Calu3 (cell line): ENCODE measurements at regions not wholly inside any gene's neighbourhood (a gene's known extent, or its start where the extent isn't known, plus 50 kb on each side); places are given as distances from the start of the nearest gene placed in this dataset.

Experiments
- BruUV-seq: library from RNA; stranded (reverse); fragments of 400-500 nt; replicated peaks from 2 replicates; lab custom pipeline; 2021; lab: Mats Ljungman, UMichigan
- CTCF ChIA-PET: fragments of 300-600 bp; sonication (Branson Sonifier 250); formaldehyde crosslinking; loops from one replicate; lab custom pipeline; 2022; ENCODE audit warnings: antibody characterized with exemption; lab: Charles Lee
- DNase-seq: peaks from one replicate; pipeline ENCODE4 v3.0.0; 2022
- H3K27ac Mint-ChIP-seq: one replicate; pipeline ENCODE4 v1.8.0; 2022; ENCODE audit warnings: mixed read lengths; ENCODE audit not compliant: unreplicated experiment
- H3K27me3 Mint-ChIP-seq: one replicate; pipeline ENCODE4 v1.8.0; 2022; ENCODE audit warnings: mixed read lengths; ENCODE audit not compliant: unreplicated experiment
- H3K36me3 Mint-ChIP-seq: one replicate; pipeline ENCODE4 v1.8.0; 2022; ENCODE audit warnings: mild to moderate bottlenecking, moderate library complexity, mixed read lengths; ENCODE audit not compliant: insufficient read depth, unreplicated experiment
- H3K4me1 Mint-ChIP-seq: one replicate; pipeline ENCODE4 v1.8.0; 2022; ENCODE audit warnings: mild to moderate bottlenecking, low read depth, mixed read lengths; ENCODE audit not compliant: unreplicated experiment
- H3K4me3 Mint-ChIP-seq: one replicate; pipeline ENCODE4 v1.8.0; 2022; ENCODE audit warnings: mild to moderate bottlenecking, low read depth, moderate library complexity, mixed read lengths; ENCODE audit not compliant: unreplicated experiment
- H3K9me3 Mint-ChIP-seq: one replicate; pipeline ENCODE4 v1.8.0; 2022; ENCODE audit warnings: low read depth, mixed read lengths; ENCODE audit not compliant: unreplicated experiment
- intact Hi-C: fragments of 100-400 bp; cut with micrococcal nuclease; formaldehyde crosslinking; loops from one replicate; pipeline ENCODE4 v1.10.0; 2022; ENCODE audit not compliant: unreplicated experiment
- TF ChIP-seq, protein P1 (sequence below): fragments of 200-600 bp; IDR thresholded peaks from one replicate; pipeline ENCODE4 v1.8.0; 2022; ENCODE audit warnings: antibody characterized with exemption; ENCODE audit not compliant: unreplicated experiment

DNA sequence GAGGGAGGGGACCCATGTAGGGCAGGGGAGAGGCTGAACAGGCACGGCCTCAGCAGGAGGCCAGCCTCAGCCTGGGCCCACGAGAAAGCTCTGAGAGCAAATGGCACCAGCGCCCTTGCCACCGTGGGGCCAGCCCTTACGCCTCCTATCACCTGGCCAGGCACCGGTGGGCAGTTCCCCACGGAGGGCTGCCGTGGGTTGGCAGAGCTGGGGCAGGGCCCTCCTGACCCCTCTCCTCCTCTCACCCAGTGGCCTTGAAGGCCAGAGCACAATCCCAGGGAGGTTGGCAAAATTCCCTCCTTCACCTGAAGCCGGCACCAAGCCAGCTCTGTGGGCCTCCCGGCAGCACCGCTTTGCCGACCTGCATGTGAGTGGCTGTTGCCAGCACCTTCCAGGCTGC is 53.1 kb upstream of the ENPP7 start:
- Mint-ChIP-seq H3K27me3 (peaks cover 100% of the 10 kb centered on the region), H3K4me1 (no peaks in the 10 kb centered on the region), H3K4me3 (no peak overlapping the region), H3K36me3 (peaks cover 4% of the 10 kb centered on the region), H3K9me3 (peaks cover 6% of the 10 kb centered on the region), H3K27ac (no peak overlapping the region)
- TF ChIP-seq, protein P1, sequence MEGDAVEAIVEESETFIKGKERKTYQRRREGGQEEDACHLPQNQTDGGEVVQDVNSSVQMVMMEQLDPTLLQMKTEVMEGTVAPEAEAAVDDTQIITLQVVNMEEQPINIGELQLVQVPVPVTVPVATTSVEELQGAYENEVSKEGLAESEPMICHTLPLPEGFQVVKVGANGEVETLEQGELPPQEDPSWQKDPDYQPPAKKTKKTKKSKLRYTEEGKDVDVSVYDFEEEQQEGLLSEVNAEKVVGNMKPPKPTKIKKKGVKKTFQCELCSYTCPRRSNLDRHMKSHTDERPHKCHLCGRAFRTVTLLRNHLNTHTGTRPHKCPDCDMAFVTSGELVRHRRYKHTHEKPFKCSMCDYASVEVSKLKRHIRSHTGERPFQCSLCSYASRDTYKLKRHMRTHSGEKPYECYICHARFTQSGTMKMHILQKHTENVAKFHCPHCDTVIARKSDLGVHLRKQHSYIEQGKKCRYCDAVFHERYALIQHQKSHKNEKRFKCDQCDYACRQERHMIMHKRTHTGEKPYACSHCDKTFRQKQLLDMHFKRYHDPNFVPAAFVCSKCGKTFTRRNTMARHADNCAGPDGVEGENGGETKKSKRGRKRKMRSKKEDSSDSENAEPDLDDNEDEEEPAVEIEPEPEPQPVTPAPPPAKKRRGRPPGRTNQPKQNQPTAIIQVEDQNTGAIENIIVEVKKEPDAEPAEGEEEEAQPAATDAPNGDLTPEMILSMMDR, result no peak
- intact Hi-C loops, result no loop called here
- no peak for DNase-seq
- BruUV-seq, result no TSS peak
- CTCF ChIA-PET, result no interaction called here

DNA sequence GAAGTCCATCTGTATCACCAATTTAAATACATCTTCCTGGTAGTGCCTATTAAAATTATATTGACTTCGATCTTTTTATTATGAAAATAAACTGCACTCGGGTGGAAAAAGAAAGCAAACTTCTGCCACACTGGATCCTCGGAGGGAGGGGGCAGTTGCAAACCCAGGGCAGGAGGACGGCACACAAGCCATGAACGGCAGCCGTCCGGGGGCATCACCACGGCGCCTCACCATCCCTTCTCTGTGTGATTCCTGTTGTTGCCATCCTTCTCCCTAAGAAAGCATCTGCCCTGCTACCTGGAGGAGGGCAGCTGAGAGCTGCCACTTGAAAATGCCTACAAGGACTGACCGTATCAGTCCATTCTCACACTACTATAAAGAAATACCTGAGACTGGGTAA is 53.9 kb upstream of the ENPP7 start:
- Mint-ChIP-seq H3K27me3 (peaks cover 100% of the 10 kb centered on the region), H3K27ac (no peak overlapping the region), H3K4me3 (no peak overlapping the region), H3K36me3 (peaks cover 4% of the 10 kb centered on the region), H3K4me1 (no peaks in the 10 kb centered on the region), H3K9me3 (peaks cover 6% of the 10 kb centered on the region)
- TF ChIP-seq, protein P1, result no peak
- no TSS peak for BruUV-seq
- CTCF ChIA-PET, result interaction anchor here (0.6 kb wide), 1 partner anchor 394 kb away, joined by 7 read pairs; no protein-coding TSS in a partner anchor
- intact Hi-C loops, result no loop called here
- DNase-seq, result no peak

DNA sequence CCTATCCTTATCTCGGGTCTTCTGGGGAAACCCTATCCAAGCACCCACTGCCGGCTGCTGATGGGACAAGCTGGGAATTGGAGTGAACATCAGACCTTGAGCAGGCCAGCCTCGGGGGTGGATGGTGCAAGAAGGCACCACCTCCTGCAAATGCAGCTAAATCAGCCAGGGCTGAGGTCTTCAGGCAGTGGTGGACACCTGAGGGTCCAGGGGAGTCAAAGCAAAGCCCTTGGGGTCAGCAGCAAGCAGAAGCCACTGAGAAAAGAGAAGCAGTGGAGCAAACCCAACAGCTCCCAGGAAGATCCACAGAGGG is 55.4 kb upstream of the ENPP7 start:
- H3K27ac Mint-ChIP-seq, result no peak overlapping the region
- H3K36me3 Mint-ChIP-seq, result peaks cover 4% of the 10 kb centered on the region
- H3K4me3 Mint-ChIP-seq, result no peak overlapping the region
- TF ChIP-seq, protein P1, result no peak
- CTCF ChIA-PET, result interaction anchor here (0.6 kb wide), 1 partner anchor 497 kb away, joined by 3 read pairs; no protein-coding TSS in a partner anchor
- DNase-seq, result no peak
- intact Hi-C loops, result no loop called here
- peaks cover 100% of the 10 kb centered on the region for H3K27me3 Mint-ChIP-seq
- H3K4me1 Mint-ChIP-seq, result no peaks in the 10 kb centered on the region
- H3K9me3 Mint-ChIP-seq, result peaks cover 6% of the 10 kb centered on the region
- BruUV-seq, result no TSS peak

DNA sequence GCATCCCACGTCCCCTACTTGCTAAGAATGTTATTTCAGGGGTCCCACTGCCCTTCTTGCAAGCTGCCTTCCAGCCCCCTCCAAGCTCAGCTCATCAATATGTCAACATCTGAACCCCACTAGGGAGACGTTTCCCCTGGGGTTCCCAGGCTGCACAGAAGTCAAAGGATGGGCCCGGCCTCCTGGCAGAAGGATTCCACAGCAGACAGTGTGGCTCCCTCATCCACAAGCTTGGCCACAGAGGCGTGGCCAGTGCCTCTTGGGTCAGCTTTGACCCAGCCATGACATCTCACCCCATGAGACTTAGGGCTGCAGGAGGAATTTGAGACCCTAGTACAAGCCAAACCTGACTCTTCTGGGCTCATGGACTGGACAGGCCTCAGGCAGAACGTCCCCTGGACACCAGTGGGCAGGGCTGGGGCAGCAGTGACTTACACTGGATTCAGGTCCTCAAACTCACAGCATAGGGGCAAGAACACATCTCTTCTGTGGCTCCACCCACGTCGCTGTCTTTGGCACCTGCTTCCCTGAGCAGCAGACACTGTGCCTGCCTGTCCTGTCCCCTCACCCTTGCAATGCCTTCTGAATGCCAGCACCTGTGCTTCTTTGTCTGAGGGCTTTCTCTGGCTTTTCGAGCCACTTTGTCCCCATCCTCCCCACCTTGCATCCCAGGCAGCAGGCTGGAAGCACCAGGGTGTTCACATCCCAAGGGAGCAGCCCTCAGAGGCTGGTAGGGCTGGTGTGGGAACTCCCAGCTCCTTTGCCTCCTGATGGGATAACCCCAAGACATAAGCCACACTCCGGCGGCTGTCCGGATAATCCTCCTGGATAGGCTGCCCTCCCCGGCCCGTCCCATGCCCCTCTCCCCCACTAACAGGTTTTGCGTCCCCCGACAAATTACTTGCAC is 56.0 kb upstream of the ENPP7 start:
- Mint-ChIP-seq H3K36me3 (no peaks in the 10 kb centered on the region), H3K4me3 (no peak overlapping the region), H3K27me3 (peaks cover 100% of the 10 kb centered on the region), H3K4me1 (no peaks in the 10 kb centered on the region), H3K27ac (no peak overlapping the region), H3K9me3 (peaks cover 6% of the 10 kb centered on the region)
- no TSS peak for BruUV-seq
- TF ChIP-seq, protein P1, result no peak
- CTCF ChIA-PET, result interaction anchor here (0.6 kb wide), 1 partner anchor 496 kb away, joined by 3 read pairs; no protein-coding TSS in a partner anchor
- intact Hi-C loops, result no loop called here
- DNase-seq, result no peak
